ENCODE measurements at regions not wholly inside any gene's neighbourhood (a gene's known extent, or its start where the extent isn't known, plus 50 kb on each side); places are given as distances from the start of the nearest gene placed in this dataset.

DNA sequence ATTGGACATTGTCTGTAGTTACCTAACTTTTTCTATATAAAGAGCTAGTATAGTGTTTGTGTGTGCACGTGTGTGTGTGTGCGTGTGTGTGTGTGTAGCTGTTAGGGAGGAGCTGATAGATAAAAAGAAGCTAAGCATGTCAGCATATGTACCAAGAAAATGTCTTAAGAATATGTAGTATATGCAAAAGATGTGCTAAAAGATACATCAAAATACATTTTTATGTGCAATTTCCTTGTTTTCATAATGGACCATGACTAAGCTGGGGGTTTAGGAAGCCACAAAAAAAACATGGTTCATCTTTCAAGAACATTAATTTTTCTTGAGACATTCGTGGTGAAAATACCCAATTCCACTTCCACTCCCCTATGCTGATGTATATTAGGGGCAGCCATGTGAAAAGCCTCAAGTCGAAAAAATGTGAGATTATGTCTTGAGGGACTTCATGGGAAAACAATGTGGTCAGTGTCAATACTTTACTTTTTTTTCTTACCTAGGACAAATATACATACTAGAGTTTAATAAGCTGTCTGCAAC is 1599.7 kb downstream of the ARAP2 start:
- Histone ChIP-seq H3K9me3 (ENCODE audit: control insufficient read depth in 2 of 3, insufficient read depth in 1 of 3, low read length in 3 of 3) (peaks cover 0 to 8% (median 0%) of the 10 kb centered on the region in 3 donors), H3K36me3 (ENCODE audit: control insufficient read depth in 2 of 3, insufficient read depth in 3 of 3, low read length in 3 of 3) (no peaks in the 10 kb centered on the region), H3K4me1 (ENCODE audit: control insufficient read depth in 2 of 3, insufficient read depth in 2 of 3, low read depth in 1 of 3, low read length in 3 of 3) (no peaks in the 10 kb centered on the region), H3K27ac (ENCODE audit: low read depth in 2 of 2, low read length in 2 of 2) (no peak overlapping the region), H3K27me3 (ENCODE audit: control insufficient read depth, insufficient read depth, low read length) (no peaks in the 10 kb centered on the region), H3K4me3 (ENCODE audit: low read length in 3 of 3) (no peak overlapping the region), H3K9ac (ENCODE audit: low read length in 3 of 3) (no peak overlapping the region)
- FAIRE-seq (no peak), DNase-seq (no peak)
- intact Hi-C loops (cut with DNase I), result no loop called here
- no peak for TF ChIP-seq CTCF (IDR thresholded peaks at IDR 0.05; ENCODE audit: borderline replicate concordance, extremely low read depth, insufficient read depth)

- Histone ChIP-seq H3K4me3 (ENCODE audit: low read length in 3 of 3) (no peak overlapping the region), H3K9me3 (ENCODE audit: control insufficient read depth in 2 of 3, insufficient read depth in 1 of 3, low read length in 3 of 3) (peaks cover 0 to 4% (median 0%) of the 10 kb centered on the region in 3 donors), H3K4me1 (ENCODE audit: control insufficient read depth in 2 of 3, insufficient read depth in 2 of 3, low read depth in 1 of 3, low read length in 3 of 3) (no peaks in the 10 kb centered on the region), H3K27ac (ENCODE audit: low read depth in 2 of 2, low read length in 2 of 2) (no peak overlapping the region), H3K36me3 (ENCODE audit: control insufficient read depth in 2 of 3, insufficient read depth in 3 of 3, low read length in 3 of 3) (no peaks in the 10 kb centered on the region), H3K9ac (ENCODE audit: low read length in 3 of 3) (no peak overlapping the region), H3K27me3 (ENCODE audit: control insufficient read depth, insufficient read depth, low read length) (no peaks in the 10 kb centered on the region)
- intact Hi-C loops (cut with DNase I), result no loop called here
- DNase-seq (no peak), FAIRE-seq (no peak)
- no peak for TF ChIP-seq CTCF (IDR thresholded peaks at IDR 0.05; ENCODE audit: borderline replicate concordance, extremely low read depth, insufficient read depth)
Measured at GRCh38 chr4:34649716-34650115, 1594.6 kb downstream of the ARAP2 start.

GRCh38 chr4:34664051-34664450 is 1580.3 kb downstream of the ARAP2 start:
- Histone ChIP-seq H3K9ac (ENCODE audit: low read length in 3 of 3) (no peak overlapping the region), H3K27ac (ENCODE audit: low read depth in 2 of 2, low read length in 2 of 2) (no peak overlapping the region), H3K4me3 (ENCODE audit: low read length in 3 of 3) (no peak overlapping the region), H3K4me1 (ENCODE audit: control insufficient read depth in 2 of 3, insufficient read depth in 2 of 3, low read depth in 1 of 3, low read length in 3 of 3) (no peaks in the 10 kb centered on the region), H3K36me3 (ENCODE audit: control insufficient read depth in 2 of 3, insufficient read depth in 3 of 3, low read length in 3 of 3) (no peaks in the 10 kb centered on the region), H3K9me3 (ENCODE audit: control insufficient read depth in 2 of 3, insufficient read depth in 1 of 3, low read length in 3 of 3) (no peaks in the 10 kb centered on the region), H3K27me3 (ENCODE audit: control insufficient read depth, insufficient read depth, low read length) (no peaks in the 10 kb centered on the region)
- FAIRE-seq (no peak), DNase-seq (no peak)
- no peak for TF ChIP-seq CTCF (IDR thresholded peaks at IDR 0.05; ENCODE audit: borderline replicate concordance, extremely low read depth, insufficient read depth)
- intact Hi-C loops (cut with DNase I), result no loop called here

GRCh38 chr4:34676400-34676799 is 1567.9 kb downstream of the ARAP2 start:
- H3K9me3 ChIP-seq (ENCODE audit: control insufficient read depth in 2 of 3, insufficient read depth in 1 of 3, low read length in 3 of 3), result no peaks in the 10 kb centered on the region
- no peak for TF ChIP-seq CTCF (IDR thresholded peaks at IDR 0.05; ENCODE audit: borderline replicate concordance, extremely low read depth, insufficient read depth)
- intact Hi-C loops (cut with DNase I), result no loop called here
- no peak overlapping the region for H3K27ac ChIP-seq (ENCODE audit: low read depth in 2 of 2, low read length in 2 of 2)
- DNase-seq (no peak), FAIRE-seq (no peak)
- no peak overlapping the region for H3K4me3 ChIP-seq (ENCODE audit: low read length in 3 of 3)
- H3K9ac ChIP-seq (ENCODE audit: low read length in 3 of 3), result no peak overlapping the region
- H3K36me3 ChIP-seq (ENCODE audit: control insufficient read depth in 2 of 3, insufficient read depth in 3 of 3, low read length in 3 of 3), result no peaks in the 10 kb centered on the region
- no peaks in the 10 kb centered on the region for H3K27me3 ChIP-seq (ENCODE audit: control insufficient read depth, insufficient read depth, low read length)
- H3K4me1 ChIP-seq (ENCODE audit: control insufficient read depth in 2 of 3, insufficient read depth in 2 of 3, low read depth in 1 of 3, low read length in 3 of 3), result no peaks in the 10 kb centered on the region

Data from kidney (tissue), 13 donors.